Effector memory CD4-positive, alpha-beta T cell (primary cell): ENCODE measurements at regions not wholly inside any gene's neighbourhood (a gene's known extent, or its start where the extent isn't known, plus 50 kb on each side); places are given as distances from the start of the nearest gene placed in this dataset.
"Not testable (repeated sequence)": the region's sequence is repeated elsewhere in the genome, so short reads cannot be mapped to it uniquely, and the experiment has no call there.

ENCODE experiments used
- DNase-seq, 3 donors: peaks; one replicate each; pipeline ENCODE4 v3.0.0-alpha.2; 2020
- H3K27ac ChIP-seq: 2 replicates; pipeline ENCODE4 v1.7.0; 2013; ENCODE audit warnings: mild to moderate bottlenecking, low read length, moderate library complexity; ENCODE audit not compliant: insufficient read depth, poor library complexity, severe bottlenecking
- H3K27me3 ChIP-seq: replicated peaks from 2 replicates; pipeline ENCODE4 v1.7.0; 2013; ENCODE audit warnings: mild to moderate bottlenecking, low read length; ENCODE audit not compliant: insufficient read depth, control insufficient read depth, poor library complexity, severe bottlenecking
- H3K36me3 ChIP-seq: 2 replicates; pipeline ENCODE4 v1.7.0; 2013; ENCODE audit warnings: mild to moderate bottlenecking, low read length, moderate library complexity; ENCODE audit not compliant: control insufficient read depth, insufficient read depth
- H3K4me1 ChIP-seq: 2 replicates; pipeline ENCODE4 v1.7.0; 2013; ENCODE audit warnings: low read length, mild to moderate bottlenecking; ENCODE audit not compliant: control insufficient read depth, insufficient read depth, poor library complexity, severe bottlenecking
- H3K4me3 ChIP-seq: 2 replicates; pipeline ENCODE4 v1.7.0; 2013; ENCODE audit warnings: low read length, low read depth, mild to moderate bottlenecking; ENCODE audit not compliant: insufficient read depth, poor library complexity, severe bottlenecking
- H3K9me3 ChIP-seq: 2 replicates; pipeline ENCODE4 v1.7.0; 2013; ENCODE audit warnings: mild to moderate bottlenecking, low read length, moderate library complexity; ENCODE audit not compliant: control insufficient read depth

DNA sequence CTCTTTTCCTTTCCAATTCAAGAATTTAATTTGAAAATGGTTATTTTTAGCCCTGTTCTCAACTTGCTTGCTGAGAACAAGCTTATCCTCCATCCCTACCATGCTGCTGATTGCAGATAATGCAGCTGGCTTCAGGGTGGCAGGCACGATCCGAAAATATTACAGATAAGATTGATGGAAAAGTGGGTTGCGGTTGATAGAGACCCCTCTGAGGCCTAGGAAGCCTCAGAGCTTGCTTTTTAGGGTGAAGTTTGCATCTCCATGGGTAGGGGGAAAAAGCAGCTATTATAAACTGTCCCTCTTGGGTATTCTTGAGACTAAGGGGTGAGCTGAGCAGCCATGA, 116.5 kb upstream of the GOT2 start:
- Histone ChIP-seq H3K9me3 (no peaks in the 10 kb centered on the region), H3K4me1 (no peaks in the 10 kb centered on the region), H3K4me3 (no peak overlapping the region), H3K36me3 (no peaks in the 10 kb centered on the region), H3K27ac (no peak overlapping the region), H3K27me3 (no peaks in the 10 kb centered on the region)
- DNase-seq, result no peak

DNA sequence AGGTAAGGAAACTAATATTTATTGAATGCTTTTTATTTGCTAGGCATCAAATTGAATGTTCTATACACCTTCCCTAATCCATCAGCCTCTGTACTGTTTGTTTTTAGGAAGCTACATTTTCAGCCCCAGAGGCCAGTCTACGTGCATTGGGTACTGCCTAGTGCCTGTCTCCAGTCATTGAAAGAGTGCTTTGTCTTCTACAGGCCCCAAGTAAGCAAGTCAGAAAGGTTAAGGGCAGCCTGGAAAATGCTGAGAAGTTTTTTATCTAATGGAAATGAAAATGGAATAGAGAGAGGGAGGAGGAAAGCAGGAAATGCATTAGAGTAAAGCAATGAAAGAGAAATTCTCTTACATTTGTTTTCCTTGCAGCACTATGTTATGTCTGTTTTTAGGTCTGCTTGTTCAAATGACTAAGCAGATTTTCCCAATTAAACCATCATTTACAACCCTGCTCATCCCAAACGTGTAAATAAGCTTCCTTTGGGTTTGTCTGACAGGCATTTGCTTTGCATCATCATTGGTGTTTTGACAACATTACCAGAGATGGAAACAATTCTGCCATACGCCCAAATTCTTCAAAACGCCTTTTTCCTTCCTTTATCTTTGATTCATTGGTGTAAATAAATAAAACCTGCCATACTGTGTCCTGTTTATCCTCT, 116.0 kb upstream of the GOT2 start:
- Histone ChIP-seq H3K36me3 (no peaks in the 10 kb centered on the region), H3K4me1 (no peaks in the 10 kb centered on the region), H3K9me3 (no peaks in the 10 kb centered on the region), H3K4me3 (no peak overlapping the region), H3K27me3 (no peaks in the 10 kb centered on the region), H3K27ac (no peak overlapping the region)
- no peak for DNase-seq

DNA sequence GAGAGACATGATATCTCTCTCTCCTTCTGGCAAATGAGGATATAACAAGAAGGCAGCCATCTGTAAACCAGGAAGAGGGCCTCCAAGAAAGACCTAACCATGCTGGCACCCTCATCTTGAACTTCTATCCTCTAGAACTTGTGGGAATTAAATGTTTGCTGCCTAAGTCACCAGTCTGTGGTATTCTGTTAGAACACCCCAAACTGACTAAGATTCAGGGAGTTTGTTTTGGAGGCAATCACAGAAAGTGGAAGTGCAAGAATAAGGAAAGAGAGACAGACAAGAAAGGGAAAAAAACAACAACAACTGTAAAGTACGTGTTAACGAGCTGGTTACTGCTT, 114.5 kb upstream of the GOT2 start:
- no peak for DNase-seq
- Histone ChIP-seq H3K9me3 (no peaks in the 10 kb centered on the region), H3K36me3 (no peaks in the 10 kb centered on the region)

DNA sequence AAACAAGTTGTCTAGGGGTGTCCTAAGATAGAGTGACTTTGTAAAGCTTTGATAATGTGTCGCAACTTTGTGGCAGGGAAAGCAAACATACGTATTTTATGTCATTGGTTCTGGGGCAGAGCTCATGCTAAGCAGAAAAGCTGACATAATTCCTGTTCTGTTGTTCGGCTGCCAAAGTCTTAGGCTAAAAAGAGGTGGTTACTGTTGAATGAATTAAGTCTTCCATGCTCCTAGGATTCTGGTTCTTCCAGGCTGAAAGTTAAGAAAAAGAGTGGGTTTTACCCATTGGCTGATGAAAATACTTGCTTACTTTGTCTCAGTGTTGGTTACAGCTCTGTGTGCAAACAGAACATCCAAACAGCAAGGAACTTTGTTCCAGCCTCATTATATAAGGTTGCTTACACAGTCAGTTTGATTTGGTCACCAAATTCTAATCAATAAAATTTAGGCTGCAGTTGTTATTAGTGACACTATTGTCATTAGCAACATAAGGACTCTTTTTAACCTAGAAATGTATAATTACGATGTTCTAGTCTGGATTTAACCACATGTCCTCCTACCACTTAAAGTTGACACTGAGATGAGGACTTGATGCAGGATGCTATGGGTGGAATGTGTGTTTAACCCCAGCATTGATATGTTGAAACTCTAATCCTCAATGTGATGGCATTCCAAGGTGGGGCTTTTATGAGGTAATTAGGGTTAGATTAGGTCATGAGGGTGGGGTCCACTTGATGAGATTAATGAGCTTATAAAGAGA, 114.0 kb upstream of the GOT2 start:
- Histone ChIP-seq H3K27me3 (no peaks in the 10 kb centered on the region), H3K9me3 (no peaks in the 10 kb centered on the region), H3K4me1 (no peaks in the 10 kb centered on the region), H3K4me3 (no peak overlapping the region), H3K27ac (no peak overlapping the region), H3K36me3 (no peaks in the 10 kb centered on the region)
- no peak for DNase-seq

More for the DNA sequence above, 114.5 kb upstream of the GOT2 start:
- no peaks in the 10 kb centered on the region for H3K27me3 ChIP-seq
- H3K27ac ChIP-seq, result no peak overlapping the region
- no peak overlapping the region for H3K4me3 ChIP-seq
- H3K4me1 ChIP-seq, result no peaks in the 10 kb centered on the region

DNA sequence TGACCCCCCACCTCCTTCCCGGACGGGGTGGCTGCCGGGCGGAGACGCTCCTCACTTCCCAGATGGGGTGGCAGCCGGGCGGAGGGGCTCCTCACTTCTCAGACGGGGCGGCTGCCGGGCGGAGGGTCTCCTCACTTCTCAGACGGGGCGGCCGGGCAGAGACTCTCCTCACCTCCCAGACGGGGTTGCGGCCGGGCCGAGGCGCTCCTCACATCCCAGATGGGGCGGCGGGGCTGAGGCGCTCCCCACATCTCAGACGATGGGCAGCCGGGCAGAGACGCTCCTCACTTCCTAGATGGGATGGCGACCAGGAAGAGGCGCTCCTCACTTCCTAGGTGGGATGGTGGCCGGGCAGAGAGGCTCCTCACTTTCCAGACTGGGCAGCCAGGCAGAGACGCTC, 112.1 kb upstream of the GOT2 start:
- H3K27ac ChIP-seq, H3K4me3 ChIP-seq, H3K27me3 ChIP-seq, H3K4me1 ChIP-seq, H3K9me3 ChIP-seq, DNase-seq, H3K36me3 ChIP-seq: not testable (repeated sequence)

DNA sequence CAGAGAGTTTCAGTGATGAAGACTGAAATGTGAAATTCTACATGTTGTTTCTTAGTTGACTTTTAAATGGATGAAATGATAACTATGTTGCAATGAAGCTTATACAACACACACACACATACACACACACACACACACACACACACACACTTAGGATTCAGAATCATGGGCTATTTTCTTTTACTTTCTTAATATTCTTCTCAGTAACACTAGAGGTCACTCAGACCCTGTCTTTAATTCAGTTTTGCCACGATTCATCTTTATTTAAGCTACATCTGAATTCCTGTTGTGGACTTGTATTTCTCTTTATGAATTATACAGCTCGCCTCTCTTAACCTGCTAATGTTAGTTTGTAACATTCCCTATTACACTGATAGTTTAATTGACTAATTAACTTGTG, 109.6 kb upstream of the GOT2 start:
- H3K27ac ChIP-seq, result no peak overlapping the region
- no peaks in the 10 kb centered on the region for H3K27me3 ChIP-seq
- no peaks in the 10 kb centered on the region for H3K9me3 ChIP-seq
- no peak overlapping the region for H3K4me3 ChIP-seq
- H3K4me1 ChIP-seq, result no peaks in the 10 kb centered on the region
- DNase-seq, result no peak
- no peaks in the 10 kb centered on the region for H3K36me3 ChIP-seq

DNA sequence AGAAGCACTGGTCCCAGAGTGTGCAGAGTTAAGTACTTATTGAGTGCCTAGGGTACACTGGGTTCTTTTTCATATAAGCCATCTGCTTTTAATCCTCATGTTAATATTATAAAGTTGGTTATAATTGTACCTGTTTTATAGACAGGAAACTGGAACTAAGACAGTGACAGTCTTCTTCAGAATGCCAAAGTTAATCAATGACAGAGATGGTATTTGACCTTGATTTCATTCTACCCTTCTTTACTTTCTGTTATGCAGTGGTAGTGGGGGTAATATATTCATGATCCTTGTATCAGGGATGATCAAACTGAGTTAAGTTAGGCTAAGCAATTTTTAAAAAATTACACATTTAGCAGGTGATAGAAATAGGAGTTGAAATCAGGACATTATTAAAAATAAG, 108.6 kb upstream of the GOT2 start:
- Histone ChIP-seq H3K27ac (no peak overlapping the region), H3K27me3 (no peaks in the 10 kb centered on the region), H3K36me3 (no peaks in the 10 kb centered on the region), H3K4me1 (no peaks in the 10 kb centered on the region), H3K4me3 (no peak overlapping the region), H3K9me3 (no peaks in the 10 kb centered on the region)
- no peak for DNase-seq

DNA sequence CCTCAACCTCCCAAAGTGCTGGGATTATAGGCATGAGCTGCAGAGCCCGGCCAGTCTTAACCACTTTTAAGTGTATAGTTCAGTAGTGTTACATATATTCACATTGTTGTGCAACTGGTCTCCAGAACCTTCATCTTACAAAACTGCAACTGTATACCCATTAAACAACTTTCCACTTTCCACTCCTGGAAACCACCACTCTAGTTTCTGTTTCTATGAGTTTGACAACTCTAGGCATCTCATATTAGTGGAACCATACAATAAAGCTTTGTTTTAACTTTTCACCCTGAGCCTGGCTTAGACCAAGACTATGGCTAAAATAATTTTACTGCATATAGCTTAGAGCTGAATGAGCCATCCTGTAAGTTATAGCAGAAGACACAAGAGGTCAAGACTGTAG, 108.0 kb upstream of the GOT2 start:
- DNase-seq, result no peak
- Histone ChIP-seq H3K36me3 (no peaks in the 10 kb centered on the region), H3K27ac (no peak overlapping the region), H3K4me3 (no peak overlapping the region), H3K9me3 (no peaks in the 10 kb centered on the region), H3K4me1 (no peaks in the 10 kb centered on the region), H3K27me3 (no peaks in the 10 kb centered on the region)

DNA sequence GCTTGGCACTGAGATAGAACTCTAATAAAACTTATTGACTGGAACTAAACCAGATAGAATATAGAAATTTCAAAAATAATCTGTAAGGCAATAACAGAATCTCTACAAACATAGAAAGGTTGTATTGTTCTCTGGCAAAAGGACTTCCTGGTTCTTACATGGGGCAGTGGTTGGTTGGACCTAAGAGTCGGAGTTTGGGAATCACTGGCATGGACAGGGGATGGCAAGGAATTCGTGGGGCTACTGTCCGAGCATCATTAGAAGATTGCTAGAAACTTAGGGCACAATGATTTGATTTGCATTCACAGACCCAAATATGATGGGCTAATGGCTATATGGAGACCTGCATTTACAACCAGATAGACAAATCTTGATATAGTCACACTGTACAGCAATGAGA, 103.8 kb upstream of the GOT2 start:
- Histone ChIP-seq H3K36me3 (no peaks in the 10 kb centered on the region), H3K27me3 (no peaks in the 10 kb centered on the region), H3K27ac (no peak overlapping the region)

DNA sequence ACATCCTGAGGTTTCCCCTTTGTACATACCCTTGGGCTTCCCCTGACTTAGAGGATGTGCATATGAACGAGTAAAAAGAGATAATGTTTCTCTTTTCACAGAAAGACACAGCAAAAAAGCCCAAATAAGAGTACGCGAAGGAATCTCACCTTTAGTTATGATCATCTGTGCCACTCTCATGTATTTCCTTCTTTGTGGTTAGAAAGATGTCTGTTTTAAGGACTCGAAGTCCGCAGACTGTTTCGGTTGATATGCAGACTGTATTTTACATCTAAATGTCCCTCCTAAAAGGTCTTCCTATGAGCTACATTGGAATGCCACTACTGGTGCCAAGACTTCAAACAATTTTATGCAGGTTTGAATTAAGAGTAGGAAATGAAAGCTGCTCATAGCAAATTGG, 102.3 kb upstream of the GOT2 start:
- no peaks in the 10 kb centered on the region for H3K9me3 ChIP-seq
- DNase-seq, result no peak
- no peak overlapping the region for H3K27ac ChIP-seq
- H3K27me3 ChIP-seq, result no peaks in the 10 kb centered on the region
- H3K4me1 ChIP-seq, result no peaks in the 10 kb centered on the region
- H3K36me3 ChIP-seq, result no peaks in the 10 kb centered on the region
- H3K4me3 ChIP-seq, result no peak overlapping the region

More for the DNA sequence above, 103.8 kb upstream of the GOT2 start:
- Histone ChIP-seq H3K4me1 (no peaks in the 10 kb centered on the region), H3K4me3 (no peak overlapping the region), H3K9me3 (no peaks in the 10 kb centered on the region)
- no peak for DNase-seq
